ENCODE measurements at regions not wholly inside any gene's neighbourhood (a gene's known extent, or its start where the extent isn't known, plus 50 kb on each side); places are given as distances from the start of the nearest gene placed in this dataset.

DNA sequence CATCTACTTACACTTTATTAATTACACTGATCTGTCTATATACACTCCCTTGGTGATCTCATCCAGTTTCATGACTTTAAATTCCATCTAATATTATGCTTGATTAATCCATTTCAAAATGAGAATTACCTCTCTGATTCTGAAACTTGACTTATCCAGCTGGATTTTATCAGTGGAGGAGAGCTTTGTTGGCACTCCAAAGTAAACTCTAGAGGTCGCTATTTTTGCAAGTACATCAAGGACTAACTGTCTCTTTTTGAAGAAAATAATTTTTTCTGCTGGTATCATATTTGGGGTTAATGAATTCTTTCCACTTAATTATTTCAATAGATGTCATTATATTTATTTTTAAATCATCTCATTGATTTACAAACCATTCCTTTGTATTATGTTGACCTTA, 630.3 kb upstream of the MAN1A1 start:
- intact Hi-C loops (cut with DNase I): loop anchor here in 3 of 10 donors (5.0 to 10.0 kb wide), 4 partner anchors 235 to 835 kb away; no protein-coding TSS in a partner anchor
- ATAC-seq: no peak
- WGBS, 4 donors: 13 to 20% (median 14%) methylated on average over 1 of the region's 1 CpG
- TF ChIP-seq, protein P1, sequence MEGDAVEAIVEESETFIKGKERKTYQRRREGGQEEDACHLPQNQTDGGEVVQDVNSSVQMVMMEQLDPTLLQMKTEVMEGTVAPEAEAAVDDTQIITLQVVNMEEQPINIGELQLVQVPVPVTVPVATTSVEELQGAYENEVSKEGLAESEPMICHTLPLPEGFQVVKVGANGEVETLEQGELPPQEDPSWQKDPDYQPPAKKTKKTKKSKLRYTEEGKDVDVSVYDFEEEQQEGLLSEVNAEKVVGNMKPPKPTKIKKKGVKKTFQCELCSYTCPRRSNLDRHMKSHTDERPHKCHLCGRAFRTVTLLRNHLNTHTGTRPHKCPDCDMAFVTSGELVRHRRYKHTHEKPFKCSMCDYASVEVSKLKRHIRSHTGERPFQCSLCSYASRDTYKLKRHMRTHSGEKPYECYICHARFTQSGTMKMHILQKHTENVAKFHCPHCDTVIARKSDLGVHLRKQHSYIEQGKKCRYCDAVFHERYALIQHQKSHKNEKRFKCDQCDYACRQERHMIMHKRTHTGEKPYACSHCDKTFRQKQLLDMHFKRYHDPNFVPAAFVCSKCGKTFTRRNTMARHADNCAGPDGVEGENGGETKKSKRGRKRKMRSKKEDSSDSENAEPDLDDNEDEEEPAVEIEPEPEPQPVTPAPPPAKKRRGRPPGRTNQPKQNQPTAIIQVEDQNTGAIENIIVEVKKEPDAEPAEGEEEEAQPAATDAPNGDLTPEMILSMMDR (IDR thresholded peaks at IDR 0.05): peak in 2 of 12 donors; percentile 5 to 19
- no peak for TF ChIP-seq POLR2A (IDR thresholded peaks at IDR 0.05)
- Histone ChIP-seq H3K4me1 (no peaks in the 10 kb centered on the region), H3K9me3 (no peaks in the 10 kb centered on the region), H3K27ac (no peak overlapping the region), H3K36me3 (no peaks in the 10 kb centered on the region), H3K27me3 (no peaks in the 10 kb centered on the region), H3K4me3 (no peak overlapping the region)
- DNase-seq: no peak

DNA sequence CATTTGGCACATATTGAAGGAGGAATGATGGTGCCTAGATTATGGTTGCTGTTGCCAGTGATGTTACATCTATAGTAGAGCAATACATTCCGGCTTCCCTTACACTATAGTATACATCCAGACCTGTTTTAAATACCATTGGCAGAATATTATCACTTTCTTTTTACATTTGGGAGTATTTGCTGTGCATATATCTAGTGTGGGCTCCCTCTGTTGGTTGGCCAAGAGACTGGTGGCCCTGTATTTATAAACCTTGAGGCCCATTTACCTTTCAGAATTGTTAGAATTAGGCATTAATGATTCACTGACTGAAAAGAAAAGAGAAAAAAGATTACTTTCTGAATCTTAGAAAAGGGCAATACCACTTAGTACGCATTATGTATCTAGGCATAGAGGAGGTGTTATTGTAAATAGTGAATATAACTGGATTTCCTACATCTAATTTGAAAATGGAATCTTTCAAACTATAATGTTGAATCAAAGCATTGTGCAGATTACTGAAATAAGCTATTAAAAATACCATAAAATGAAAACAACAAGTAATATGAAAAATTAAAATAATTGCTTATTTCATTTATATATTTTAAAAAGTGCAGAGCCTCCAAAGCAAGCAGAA, 628.8 kb upstream of the MAN1A1 start:
- Histone ChIP-seq H3K27me3 (no peaks in the 10 kb centered on the region), H3K36me3 (no peaks in the 10 kb centered on the region), H3K4me3 (no peak overlapping the region), H3K27ac (no peak overlapping the region), H3K9me3 (no peaks in the 10 kb centered on the region), H3K4me1 (no peaks in the 10 kb centered on the region)
- ATAC-seq (no peak), DNase-seq (no peak)
- intact Hi-C loops (cut with DNase I): loop anchor here in 2 of 10 donors (5.0 to 10.0 kb wide), 4 partner anchors 234 to 834 kb away; no protein-coding TSS in a partner anchor
- WGBS, 4 donors: 83 to 90% (median 87%) methylated on average over 2 of the region's 2 CpGs
- TF ChIP-seq, protein P1 (IDR thresholded peaks at IDR 0.05): peak in 11 of 12 donors; percentile 12 to 54 (median 34)
- no peak for TF ChIP-seq POLR2A (IDR thresholded peaks at IDR 0.05)

DNA sequence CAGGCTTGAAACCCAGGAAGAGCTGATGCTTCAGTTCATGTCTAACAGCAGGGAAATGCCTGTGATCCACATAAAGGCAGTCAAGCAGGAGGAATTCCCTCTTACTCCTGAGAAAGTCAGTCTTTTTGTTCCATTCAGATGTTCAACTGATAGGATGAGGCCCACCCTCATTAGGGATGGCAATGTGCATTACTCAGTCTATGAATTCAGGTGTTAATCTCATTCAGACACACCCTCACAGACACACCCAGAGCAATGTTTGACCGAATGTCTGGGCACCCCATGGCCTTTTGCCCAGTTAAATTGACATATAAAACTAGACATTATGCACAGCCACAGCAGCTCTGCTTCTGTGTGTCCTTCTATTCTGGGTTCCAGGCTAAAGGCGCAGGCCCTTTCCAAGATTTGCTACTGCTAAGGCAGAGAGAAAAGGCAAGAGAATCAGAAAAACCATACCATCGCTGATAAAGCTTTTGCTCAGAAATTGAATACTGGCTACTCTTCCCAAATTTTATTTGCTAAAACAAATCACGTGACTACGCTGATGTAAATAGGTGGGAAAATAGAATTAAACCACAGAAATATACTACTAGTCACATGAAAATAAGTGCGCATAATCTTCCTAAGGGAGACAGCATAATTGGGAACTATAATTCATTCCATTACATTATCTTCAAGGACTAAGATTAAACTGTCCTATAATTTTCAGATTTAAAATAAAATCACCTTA, 625.0 kb upstream of the MAN1A1 start:
- Histone ChIP-seq H3K36me3 (no peaks in the 10 kb centered on the region), H3K27me3 (no peaks in the 10 kb centered on the region), H3K4me3 (no peak overlapping the region), H3K27ac (no peak overlapping the region), H3K9me3 (no peaks in the 10 kb centered on the region), H3K4me1 (no peaks in the 10 kb centered on the region)
- no peak for ATAC-seq
- intact Hi-C loops (cut with DNase I): loop anchor here in 2 of 10 donors (5.0 to 10.0 kb wide), 4 partner anchors 230 to 830 kb away; no protein-coding TSS in a partner anchor
- 90 to 95% (median 93%) methylated on average over 6 of the region's 6 CpGs for WGBS, 4 donors
- no peak for DNase-seq
- TF ChIP-seq, protein P1 (IDR thresholded peaks at IDR 0.05): no peak
- TF ChIP-seq POLR2A (IDR thresholded peaks at IDR 0.05): no peak

DNA sequence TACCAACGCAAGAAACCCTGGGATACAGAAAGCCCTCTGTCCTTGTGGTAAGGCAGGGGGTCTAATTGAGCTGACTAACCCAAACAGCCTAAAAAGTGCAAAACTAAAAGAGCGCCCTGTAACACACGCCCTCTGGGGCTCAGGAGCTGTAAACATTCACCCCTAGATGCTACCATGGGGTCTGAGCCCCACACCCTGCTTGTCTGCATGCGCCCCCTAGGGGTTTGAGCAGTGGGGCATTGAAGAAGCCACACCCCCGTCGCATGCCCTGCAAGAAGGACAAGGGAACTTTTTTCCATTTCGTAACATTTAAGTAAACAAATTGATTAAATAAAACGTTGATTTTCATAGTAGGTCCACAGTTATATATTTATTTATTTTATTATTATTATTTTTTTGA, 616.9 kb upstream of the MAN1A1 start:
- no peak for TF ChIP-seq POLR2A (IDR thresholded peaks at IDR 0.05)
- TF ChIP-seq, protein P1 (IDR thresholded peaks at IDR 0.05): no peak
- ATAC-seq: no peak
- Histone ChIP-seq H3K36me3 (no peaks in the 10 kb centered on the region), H3K4me3 (no peak overlapping the region), H3K9me3 (no peaks in the 10 kb centered on the region), H3K27me3 (no peaks in the 10 kb centered on the region), H3K27ac (no peak overlapping the region), H3K4me1 (no peaks in the 10 kb centered on the region)
- DNase-seq: peak in 1 of 5 donors; percentile 32
- WGBS, 4 donors: 83 to 87% (median 85%) methylated on average over 8 of the region's 8 CpGs
- intact Hi-C loops (cut with DNase I): no loop called here

Measured in heart left ventricle (tissue), 16 donors.